Osteocyte (in vitro differentiated cells): ENCODE measurements at regions not wholly inside any gene's neighbourhood (a gene's known extent, or its start where the extent isn't known, plus 50 kb on each side); places are given as distances from the start of the nearest gene placed in this dataset.
A peak's percentile ranks its signal among the peaks of the same experiment; 100 is the strongest.

Source experiments
- DNase-seq: peaks from one replicate; pipeline ENCODE4 v3.0.0; 2021; ENCODE audit warnings: mixed read lengths; ENCODE audit not compliant: unreplicated experiment; ENCODE audit errors: extremely low spot score
- H3K27ac Mint-ChIP-seq: one replicate; pipeline ENCODE4 v1.8.0; 2021; ENCODE audit warnings: mild to moderate bottlenecking, mixed read lengths; ENCODE audit not compliant: unreplicated experiment
- H3K27me3 Mint-ChIP-seq: one replicate; pipeline ENCODE4 v1.8.0; 2021; ENCODE audit warnings: mixed read lengths; ENCODE audit not compliant: unreplicated experiment
- H3K36me3 Mint-ChIP-seq: one replicate; pipeline ENCODE4 v1.8.0; 2021; ENCODE audit warnings: mixed read lengths; ENCODE audit not compliant: unreplicated experiment
- H3K4me1 Mint-ChIP-seq: one replicate; pipeline ENCODE4 v1.8.0; 2021; ENCODE audit warnings: mixed read lengths; ENCODE audit not compliant: unreplicated experiment
- H3K4me3 Mint-ChIP-seq: one replicate; pipeline ENCODE4 v1.8.0; 2021; ENCODE audit warnings: mild to moderate bottlenecking, moderate library complexity, mixed read lengths; ENCODE audit not compliant: unreplicated experiment
- H3K9me3 Mint-ChIP-seq: one replicate; pipeline ENCODE4 v1.8.0; 2021; ENCODE audit warnings: mixed read lengths; ENCODE audit not compliant: unreplicated experiment
- CTCF ChIP-seq: fragments of 200-600 bp; sonication (generic); IDR thresholded peaks from 2 replicates; pipeline ENCODE4 v1.5.0; 2021; ENCODE audit warnings: antibody characterized with exemption, mild to moderate bottlenecking, moderate library complexity

GRCh38 chr5:159640921-159641320, 275.4 kb upstream of the ADRA1B start:
- no peaks in the 10 kb centered on the region for H3K36me3 Mint-ChIP-seq
- DNase-seq, result no peak
- H3K27ac Mint-ChIP-seq, result no peak overlapping the region
- no peak overlapping the region for H3K4me3 Mint-ChIP-seq
- no peak for TF ChIP-seq CTCF
- H3K9me3 Mint-ChIP-seq, result peaks cover 13% of the 10 kb centered on the region
- H3K4me1 Mint-ChIP-seq, result no peaks in the 10 kb centered on the region
- peaks cover 49% of the 10 kb centered on the region for H3K27me3 Mint-ChIP-seq

- no peaks in the 10 kb centered on the region for H3K4me1 Mint-ChIP-seq
- H3K36me3 Mint-ChIP-seq, result no peaks in the 10 kb centered on the region
- H3K27me3 Mint-ChIP-seq, result peaks cover 53% of the 10 kb centered on the region
- DNase-seq, result no peak
- H3K27ac Mint-ChIP-seq, result no peak overlapping the region
- no peak for TF ChIP-seq CTCF
- peaks cover 13% of the 10 kb centered on the region for H3K9me3 Mint-ChIP-seq
- no peak overlapping the region for H3K4me3 Mint-ChIP-seq
Observed at GRCh38 chr5:159641371-159642039, 274.8 kb upstream of the ADRA1B start.

GRCh38 chr5:159642379-159642778, 273.9 kb upstream of the ADRA1B start:
- Mint-ChIP-seq H3K36me3 (no peaks in the 10 kb centered on the region), H3K4me1 (no peaks in the 10 kb centered on the region), H3K27ac (no peak overlapping the region), H3K9me3 (peaks cover 4% of the 10 kb centered on the region), H3K27me3 (peaks cover 53% of the 10 kb centered on the region), H3K4me3 (no peak overlapping the region)
- no peak for DNase-seq
- peak; percentile 25 for TF ChIP-seq CTCF

GRCh38 chr5:159644053-159644452, 272.2 kb upstream of the ADRA1B start:
- Mint-ChIP-seq H3K27ac (no peak overlapping the region), H3K36me3 (no peaks in the 10 kb centered on the region)
- no peak for TF ChIP-seq CTCF

GRCh38 chr5:159645179-159645846, 271.0 kb upstream of the ADRA1B start:
- no peak overlapping the region for H3K4me3 Mint-ChIP-seq
- no peak for DNase-seq
- H3K27ac Mint-ChIP-seq, result no peak overlapping the region
- H3K36me3 Mint-ChIP-seq, result no peaks in the 10 kb centered on the region
- no peak for TF ChIP-seq CTCF
- peaks cover 43% of the 10 kb centered on the region for H3K27me3 Mint-ChIP-seq
- no peaks in the 10 kb centered on the region for H3K9me3 Mint-ChIP-seq
- no peaks in the 10 kb centered on the region for H3K4me1 Mint-ChIP-seq

More at GRCh38 chr5:159644053-159644452, 272.2 kb upstream of the ADRA1B start:
- no peak overlapping the region for H3K4me3 Mint-ChIP-seq
- no peaks in the 10 kb centered on the region for H3K4me1 Mint-ChIP-seq
- no peaks in the 10 kb centered on the region for H3K9me3 Mint-ChIP-seq
- peaks cover 44% of the 10 kb centered on the region for H3K27me3 Mint-ChIP-seq
- no peak for DNase-seq
